ENCODE measurements at regions not wholly inside any gene's neighbourhood (a gene's known extent, or its start where the extent isn't known, plus 50 kb on each side); places are given as distances from the start of the nearest gene placed in this dataset.
"Not testable (repeated sequence)": the region's sequence is repeated elsewhere in the genome, so short reads cannot be mapped to it uniquely, and the experiment has no call there.

GRCh38 chr3:161673866-161674265 lies 177.3 kb downstream of the OTOL1 start:
- 62% methylated on average over 1 of the region's 1 CpG for WGBS (ENCODE audit: missing lambda C conversion rate)
- FAIRE-seq (no peak), DNase-seq (ENCODE audit: low read depth in 1 of 2, low spot score in 1 of 2) (no peak), ATAC-seq (no peak)
- CTCF ChIA-PET, result no interaction called here
- H3K9me3 ChIP-seq, result peaks cover 8% of the 10 kb centered on the region; the same call in 2 of the 3 replicates
- H3K4me1 ChIP-seq, result no peaks in the 10 kb centered on the region
- TF ChIP-seq HOXB5 (CRISPR knock-in tag; IDR thresholded peaks at IDR 0.05) (no peak), CBX2 (IDR thresholded peaks at IDR 0.05; ENCODE audit: borderline replicate concordance, low read depth) (no peak), ZC3H11A (IDR thresholded peaks at IDR 0.05) (no peak), NPAS2 (CRISPR knock-in tag; IDR thresholded peaks at IDR 0.05; ENCODE audit: borderline replicate concordance) (no peak), BCL3 (IDR thresholded peaks at IDR 0.05) (no peak), ZNF302 (CRISPR knock-in tag; IDR thresholded peaks at IDR 0.05) (no peak), SMC3 (IDR thresholded peaks at IDR 0.05) (no peak), KDM1A (IDR thresholded peaks at IDR 0.05; ENCODE audit: low read depth) (no peak), JUN (IDR thresholded peaks at IDR 0.05) (no peak), FOXS1 (CRISPR knock-in tag; IDR thresholded peaks at IDR 0.05) (no peak), HOXA7 (CRISPR knock-in tag; IDR thresholded peaks at IDR 0.05) (no peak), RNF2 (IDR thresholded peaks at IDR 0.05; ENCODE audit: borderline replicate concordance, low read depth) (no peak)
- POLR2A ChIA-PET, result no interaction called here
- no peak overlapping the region for H3K4me2 ChIP-seq
- no peak overlapping the region for H3K27ac ChIP-seq
- H3K4me3 ChIP-seq, result no peak overlapping the region

- POLR2A ChIA-PET, result no interaction called here
- CTCF ChIA-PET, result no interaction called here
These were observed 177.8 kb downstream of the OTOL1 start for GRCh38 chr3:161674402-161674801.

GRCh38 chr3:161681831-161682230 lies 185.2 kb downstream of the OTOL1 start:
- H3K4me2 ChIP-seq; H3K9me3 ChIP-seq; POLR2A ChIA-PET; H3K27ac ChIP-seq; ATAC-seq; CTCF ChIA-PET; H3K4me1 ChIP-seq; H3K4me3 ChIP-seq; DNase-seq (ENCODE audit: low read depth in 1 of 2, low spot score in 1 of 2); FAIRE-seq: not testable (repeated sequence)
- 40% methylated on average over 6 of the region's 6 CpGs for WGBS (ENCODE audit: missing lambda C conversion rate)

More at GRCh38 chr3:161674402-161674801, 177.8 kb downstream of the OTOL1 start:
- TF ChIP-seq HEYL (CRISPR knock-in tag; IDR thresholded peaks at IDR 0.05), result no peak
- no peak for TF ChIP-seq POLR2A (IDR thresholded peaks at IDR 0.05; ENCODE audit: low read length)
- TF ChIP-seq HOXA7 (CRISPR knock-in tag; IDR thresholded peaks at IDR 0.05), result no peak
- no peak for TF ChIP-seq ZC3H11A (IDR thresholded peaks at IDR 0.05)
- TF ChIP-seq FOSL2 (IDR thresholded peaks at IDR 0.05), result no peak
- TF ChIP-seq FOSL2 (CRISPR knock-in tag; IDR thresholded peaks at IDR 0.05), result no peak
- no peak for TF ChIP-seq CEBPB (IDR thresholded peaks at IDR 0.05)
- no peak for TF ChIP-seq MYC (IDR thresholded peaks at IDR 0.05; ENCODE audit: borderline replicate concordance, low read length)
- ATAC-seq (no peak), FAIRE-seq (no peak), DNase-seq (ENCODE audit: low read depth in 1 of 2, low spot score in 1 of 2) (no peak)
- Histone ChIP-seq H3K9me3 (peaks cover 6% of the 10 kb centered on the region; the same call in 2 of the 3 replicates), H3K4me1 (no peaks in the 10 kb centered on the region), H3K4me2 (no peak overlapping the region), H3K27ac (no peak overlapping the region), H3K4me3 (no peak overlapping the region)

GRCh38 chr3:161682715-161683114 lies 186.1 kb downstream of the OTOL1 start:
- POLR2A ChIA-PET, result no interaction called here
- H3K27ac ChIP-seq, result no peak overlapping the region
- H3K4me2 ChIP-seq, result no peak overlapping the region
- WGBS (ENCODE audit: missing lambda C conversion rate), result 39% methylated on average over 2 of the region's 2 CpGs
- H3K9me3 ChIP-seq, result no peaks in the 10 kb centered on the region
- TF ChIP-seq EP300 (IDR thresholded peaks at IDR 0.05), result no peak
- TF ChIP-seq HMGXB4 (CRISPR knock-in tag; IDR thresholded peaks at IDR 0.05; ENCODE audit: borderline replicate concordance), result no peak
- no peak overlapping the region for H3K4me3 ChIP-seq
- no peaks in the 10 kb centered on the region for H3K4me1 ChIP-seq
- CTCF ChIA-PET, result no interaction called here
- FAIRE-seq (no peak), DNase-seq (ENCODE audit: low read depth in 1 of 2, low spot score in 1 of 2) (no peak), ATAC-seq (no peak)

Measured in A549 (cell line).